DMS153 (cell line): ENCODE measurements at regions not wholly inside any gene's neighbourhood (a gene's known extent, or its start where the extent isn't known, plus 50 kb on each side); places are given as distances from the start of the nearest gene placed in this dataset.

Source experiments
- DNase-seq: peaks from one replicate; lab custom pipeline; 2025; lab: John Stamatoyannopoulos, UW

GRCh38 chr13:59112221-59112718 lies 1051.5 kb downstream of the DIAPH3 start:
- DNase-seq = no peak

- no peak for DNase-seq
Observed at GRCh38 chr13:59119475-59119874, 1044.3 kb downstream of the DIAPH3 start.

- no peak for DNase-seq
Observed at GRCh38 chr13:59120297-59120843, 1043.4 kb downstream of the DIAPH3 start.

GRCh38 chr13:59121507-59121906 lies 1042.2 kb downstream of the DIAPH3 start:
- DNase-seq = no peak

- no peak for DNase-seq
Observed at GRCh38 chr13:59126474-59126873, 1037.3 kb downstream of the DIAPH3 start.

GRCh38 chr13:59133903-59134302 lies 1029.8 kb downstream of the DIAPH3 start:
- no peak for DNase-seq

GRCh38 chr13:59144700-59145099 lies 1019.0 kb downstream of the DIAPH3 start:
- DNase-seq = no peak

- DNase-seq = no peak
Observed at GRCh38 chr13:59145381-59145780, 1018.3 kb downstream of the DIAPH3 start.

- no peak for DNase-seq
Observed at GRCh38 chr13:59157181-59157580, 1006.5 kb downstream of the DIAPH3 start.

- no peak for DNase-seq
Observed at GRCh38 chr13:59166174-59166573, 997.6 kb downstream of the DIAPH3 start.

- no peak for DNase-seq
Observed at GRCh38 chr13:59172076-59172475, 991.7 kb downstream of the DIAPH3 start.

GRCh38 chr13:59176775-59177174 lies 987.0 kb downstream of the DIAPH3 start:
- DNase-seq = no peak

GRCh38 chr13:59178344-59178743 lies 985.4 kb downstream of the DIAPH3 start:
- no peak for DNase-seq

- no peak for DNase-seq
Observed at GRCh38 chr13:59182241-59182640, 981.5 kb downstream of the DIAPH3 start.

GRCh38 chr13:59197397-59197796 lies 966.3 kb downstream of the DIAPH3 start:
- DNase-seq = no peak

GRCh38 chr13:59201841-59202240 lies 961.9 kb downstream of the DIAPH3 start:
- no peak for DNase-seq

GRCh38 chr13:59203855-59204254 lies 959.9 kb downstream of the DIAPH3 start:
- no peak for DNase-seq

- DNase-seq = no peak
Observed at GRCh38 chr13:59205501-59205900, 958.2 kb downstream of the DIAPH3 start.

- DNase-seq = no peak
Observed at GRCh38 chr13:59208405-59209195, 955.1 kb downstream of the DIAPH3 start.

- no peak for DNase-seq
Observed at GRCh38 chr13:59210543-59210942, 953.2 kb downstream of the DIAPH3 start.

- no peak for DNase-seq
Observed at GRCh38 chr13:59211606-59212005, 952.1 kb downstream of the DIAPH3 start.

GRCh38 chr13:59229401-59229800 lies 934.3 kb downstream of the DIAPH3 start:
- no peak for DNase-seq

- no peak for DNase-seq
Observed at GRCh38 chr13:59229861-59230260, 933.9 kb downstream of the DIAPH3 start.
